H1 (cell line): ENCODE measurements at regions not wholly inside any gene's neighbourhood (a gene's known extent, or its start where the extent isn't known, plus 50 kb on each side); places are given as distances from the start of the nearest gene placed in this dataset.

Experiments used
- CTCF ChIA-PET: fragments of 300-600 bp; sonication (Branson Sonifier 250); formaldehyde crosslinking; loops from one replicate; lab custom pipeline; 2021; ENCODE audit not compliant: partially characterized antibody; lab: Charles Lee
- POLR2A ChIA-PET: fragments of 300-600 bp; sonication (Branson Sonifier 250); formaldehyde crosslinking; loops from one replicate; lab custom pipeline; 2021; ENCODE audit warnings: inconsistent platforms; ENCODE audit not compliant: partially characterized antibody; lab: Charles Lee
- DNase-seq, 2 experiments: peaks; one replicate each; pipeline versions ENCODE4 v3.0.0 to v3.0.0-alpha.2; 2010 to 2022; ENCODE audit warnings: low spot score in 2 of 2, low read depth in 1 of 2, mixed read lengths in 1 of 2
- FAIRE-seq: peaks from 2 replicates; lab custom pipeline; 2011; peaks lifted over from hg19 to GRCh38; lab: Jason Lieb, UNC
- H2AFZ ChIP-seq: 2 replicates; pipeline ENCODE4 v1.8.1; 2012; ENCODE audit warnings: low read length, inconsistent platforms
- H2AK5ac ChIP-seq: 2 replicates; pipeline ENCODE4 v1.6.1; 2013; ENCODE audit warnings: low read depth, low read length
- H2BK120ac ChIP-seq: replicated peaks from 2 replicates; pipeline ENCODE3; 2013; ENCODE audit warnings: low read depth, low read length, inconsistent platforms
- H2BK12ac ChIP-seq: 2 replicates; pipeline ENCODE4 v1.6.1; 2013; ENCODE audit warnings: low read depth, low read length
- H2BK15ac ChIP-seq: 2 replicates; pipeline ENCODE4 v1.6.1; 2013; ENCODE audit warnings: low read length
- H2BK20ac ChIP-seq: 2 replicates; pipeline ENCODE4 v1.6.1; 2013; ENCODE audit warnings: low read length
- H2BK5ac ChIP-seq: 2 replicates; pipeline ENCODE4 v1.6.1; 2013; ENCODE audit warnings: low read depth, low read length
- H3K14ac ChIP-seq: 2 replicates; pipeline ENCODE4 v1.6.1; 2013; ENCODE audit warnings: inconsistent platforms; ENCODE audit not compliant: insufficient read length
- H3K18ac ChIP-seq: 2 replicates; pipeline ENCODE4 v1.6.1; 2013; ENCODE audit warnings: low read length; ENCODE audit errors: extremely low read depth
- H3K23ac ChIP-seq: 2 replicates; pipeline ENCODE4 v1.6.1; 2013; ENCODE audit warnings: inconsistent platforms; ENCODE audit not compliant: insufficient read length
- H3K23me2 ChIP-seq: 2 replicates; pipeline ENCODE4 v1.6.1; 2013; ENCODE audit warnings: low read depth, low read length
- H3K27ac ChIP-seq: 2 replicates; pipeline ENCODE4 v1.6.1; 2011; ENCODE audit warnings: low read depth, low read length, inconsistent platforms
- H3K27me3 ChIP-seq, 4 experiments: replicated peaks in 1 of 4; 1 replicate in 1 of 4; 2 replicates in 3 of 4; pipeline versions ENCODE4 v1.6.1 to v1.8.1; 2011 to 2013; ENCODE audit warnings: low read length in 3 of 4, mild to moderate bottlenecking in 3 of 4, inconsistent platforms in 2 of 4, mixed read lengths in 2 of 4, moderate library complexity in 1 of 4; ENCODE audit not compliant: control insufficient read depth in 3 of 4, insufficient read depth in 3 of 4; ENCODE audit errors: extremely low read depth in 1 of 4
- H3K36me3 ChIP-seq, 4 experiments: 2 replicates each; pipeline versions ENCODE4 v1.6.1 to v1.8.1; 2011 to 2013; ENCODE audit warnings: mild to moderate bottlenecking in 4 of 4, low read length in 3 of 4, moderate library complexity in 2 of 4, control low read depth in 1 of 4, inconsistent platforms in 1 of 4; ENCODE audit not compliant: insufficient read depth in 4 of 4, control insufficient read depth in 2 of 4
- H3K4ac ChIP-seq: replicated peaks from 2 replicates; pipeline ENCODE3; 2013; ENCODE audit warnings: low read length, low read depth, mixed read lengths, inconsistent platforms; ENCODE audit not compliant: insufficient read length
- H3K4me1 ChIP-seq, 4 experiments: replicated peaks in 1 of 4; 1 replicate in 1 of 4; 2 replicates in 3 of 4; pipeline versions ENCODE4 v1.6.1 to v1.8.1; 2011 to 2013; ENCODE audit warnings: low read length in 3 of 4, inconsistent platforms in 2 of 4, mixed read lengths in 1 of 4; ENCODE audit not compliant: insufficient read depth in 4 of 4, control insufficient read depth in 3 of 4
- H3K4me2 ChIP-seq, 2 experiments: 2 replicates each; pipeline versions ENCODE4 v1.6.1 to v1.8.1; 2011 to 2013; ENCODE audit warnings: low read depth in 2 of 2, low read length in 2 of 2, control low read depth in 1 of 2, inconsistent platforms in 1 of 2, mild to moderate bottlenecking in 1 of 2; ENCODE audit not compliant: insufficient read depth in 1 of 2
- H3K4me3 ChIP-seq, 4 experiments: fragments of 200-600, 300-600 bp in 1 of 4; sonication (generic), shearing (Covaris generic), sonication (Bioruptor Twin) in 1 of 4; 2 replicates each; pipeline versions ENCODE4 v1.5.1 to v1.8.1; 2011 to 2016; ENCODE audit warnings: low read length in 4 of 4, low read depth in 3 of 4, control low read depth in 2 of 4, inconsistent platforms in 2 of 4, mild to moderate bottlenecking in 2 of 4, mixed read lengths in 1 of 4, moderate library complexity in 1 of 4; ENCODE audit not compliant: insufficient read depth in 2 of 4; ENCODE audit errors: extremely low read depth in 1 of 4
- H3K56ac ChIP-seq: replicated peaks from 2 replicates; pipeline ENCODE3; 2013; ENCODE audit warnings: low read depth, mild to moderate bottlenecking, mixed read lengths, low read length, inconsistent platforms; ENCODE audit not compliant: insufficient read length
- H3K79me1 ChIP-seq: 2 replicates; pipeline ENCODE4 v1.6.1; 2013; ENCODE audit warnings: low read depth, low read length, control low read depth
- H3K79me2 ChIP-seq, 2 experiments: 2 replicates each; pipeline versions ENCODE4 v1.6.1 to v1.8.1; 2012 to 2013; ENCODE audit warnings: low read length in 2 of 2, mild to moderate bottlenecking in 2 of 2, inconsistent platforms in 1 of 2; ENCODE audit not compliant: insufficient read depth in 2 of 2, control insufficient read depth in 1 of 2
- H3K9ac ChIP-seq, 4 experiments: replicated peaks in 1 of 4; 1 replicate in 1 of 4; 2 replicates in 3 of 4; pipeline versions ENCODE4 v1.6.1 to v1.8.1; 2011 to 2013; ENCODE audit warnings: low read depth in 3 of 4, low read length in 3 of 4, control low read depth in 2 of 4, mild to moderate bottlenecking in 2 of 4, moderate library complexity in 2 of 4, inconsistent platforms in 1 of 4; ENCODE audit errors: extremely low read depth in 1 of 4
- H3K9me3 ChIP-seq, 2 experiments: 2 replicates each; pipeline versions ENCODE4 v1.6.1 to v1.8.1; 2012 to 2013; ENCODE audit warnings: mild to moderate bottlenecking in 2 of 2, moderate library complexity in 2 of 2, control low read depth in 1 of 2, inconsistent platforms in 1 of 2, low read depth in 1 of 2, low read length in 1 of 2, mixed read lengths in 1 of 2; ENCODE audit not compliant: insufficient read depth in 2 of 2
- H4K20me1 ChIP-seq, 2 experiments: replicated peaks in 1 of 2; 2 replicates each; pipeline versions ENCODE3 to v1.8.1; 2011 to 2013; ENCODE audit warnings: inconsistent platforms in 2 of 2, low read length in 2 of 2, mild to moderate bottlenecking in 1 of 2; ENCODE audit not compliant: insufficient read depth in 2 of 2, control insufficient read depth in 1 of 2
- H4K5ac ChIP-seq: 2 replicates; pipeline ENCODE4 v1.6.1; 2013; ENCODE audit warnings: low read length, low read depth, mixed read lengths, inconsistent platforms; ENCODE audit not compliant: insufficient read length
- H4K8ac ChIP-seq: 2 replicates; pipeline ENCODE4 v1.8.0; 2013; ENCODE audit warnings: mild to moderate bottlenecking, moderate library complexity, low read length, inconsistent platforms; ENCODE audit not compliant: insufficient read depth; ENCODE audit errors: extremely low read depth
- H4K91ac ChIP-seq: replicated peaks from 2 replicates; pipeline ENCODE3; 2013; ENCODE audit warnings: low read length, mixed read lengths, inconsistent platforms; ENCODE audit not compliant: insufficient read length
- CBX5 ChIP-seq: fragments of 300-800, 300-1000 bp; sonication (generic); IDR thresholded peaks from 2 replicates; pipeline ENCODE4 v1.7.1; 2016; ENCODE audit warnings: antibody characterized with exemption, low read length, low read depth
- CEBPB ChIP-seq: IDR thresholded peaks from 2 replicates; pipeline ENCODE4 v1.6.1; 2012; ENCODE audit warnings: low read depth, low read length
- CHD2 ChIP-seq: IDR thresholded peaks from 2 replicates; pipeline ENCODE4 v1.6.1; 2012; ENCODE audit warnings: low read length, improper control_type of control experiment
- CREB1 ChIP-seq: IDR thresholded peaks from 2 replicates; pipeline ENCODE4 v1.6.1; 2012; ENCODE audit warnings: inconsistent platforms
- EGR1 ChIP-seq: IDR thresholded peaks from 2 replicates; pipeline ENCODE4 v1.6.1; 2011; ENCODE audit warnings: low read depth, low read length, borderline replicate concordance
- EP300 ChIP-seq, 2 experiments: IDR thresholded peaks; 1 replicate in 1 of 2; 2 replicates in 1 of 2; pipeline ENCODE4 v1.6.1; 2011 to 2012; ENCODE audit warnings: low read depth in 2 of 2, low read length in 2 of 2, mild to moderate bottlenecking in 2 of 2, borderline replicate concordance in 1 of 2, inconsistent platforms in 1 of 2, moderate library complexity in 1 of 2
- GTF2F1 ChIP-seq: IDR thresholded peaks from 2 replicates; pipeline ENCODE4 v1.6.1; 2012; ENCODE audit warnings: low read depth, low read length, improper control_type of control experiment, borderline replicate concordance
- KDM1A ChIP-seq: fragments of 200-600, 300-600 bp; sonication (generic); IDR thresholded peaks from 2 replicates; pipeline ENCODE4 v1.7.1; 2016; ENCODE audit warnings: mild to moderate bottlenecking, low read length, borderline replicate concordance
- KDM5A ChIP-seq: fragments of 200-600 bp; IDR thresholded peaks from 2 replicates; pipeline ENCODE4 v1.7.1; 2012; ENCODE audit warnings: mild to moderate bottlenecking, low read length, inconsistent platforms, mixed read lengths
- RBBP5 ChIP-seq: IDR thresholded peaks from 2 replicates; pipeline ENCODE4 v1.7.1; 2012; ENCODE audit warnings: low read depth, mild to moderate bottlenecking, inconsistent platforms, low read length, moderate library complexity, borderline replicate concordance
- SP1 ChIP-seq: IDR thresholded peaks from 2 replicates; pipeline ENCODE4 v1.6.1; 2011; ENCODE audit warnings: low read depth, low read length
- TAF7 ChIP-seq: optimal IDR thresholded peaks from 2 replicates; pipeline ENCODE3; 2011; ENCODE audit warnings: low read depth, mild to moderate bottlenecking, inconsistent platforms, low read length, moderate library complexity, borderline replicate concordance
- TBP ChIP-seq: IDR thresholded peaks from 2 replicates; pipeline ENCODE4 v1.6.1; 2011; ENCODE audit warnings: low read depth, low read length, improper control_type of control experiment
- WGBS, 2 experiments: shearing (Covaris generic) in 1 of 2; methylation state at CpG; one replicate each; pipeline versions ENCODE4 v1.1.6 to v1.1.7; 2013 to 2015; ENCODE audit warnings: low lambda C conversion rate in 2 of 2, mixed read lengths in 2 of 2, inconsistent platforms in 1 of 2, low coverage in 1 of 2, missing lambda C conversion rate in 1 of 2; ENCODE audit not compliant: insufficient replicate concordance in 2 of 2, insufficient coverage in 1 of 2, insufficient read length in 1 of 2; ENCODE audit errors: extremely low coverage in 1 of 2, missing lambda C conversion rate in 1 of 2; 5-methylcytosine and 5-hydroxymethylcytosine counted together
- TF ChIP-seq, protein P1 (sequence below): IDR thresholded peaks from 2 replicates; pipeline ENCODE4 v1.6.1; 2012; ENCODE audit warnings: low read length, inconsistent platforms

DNA sequence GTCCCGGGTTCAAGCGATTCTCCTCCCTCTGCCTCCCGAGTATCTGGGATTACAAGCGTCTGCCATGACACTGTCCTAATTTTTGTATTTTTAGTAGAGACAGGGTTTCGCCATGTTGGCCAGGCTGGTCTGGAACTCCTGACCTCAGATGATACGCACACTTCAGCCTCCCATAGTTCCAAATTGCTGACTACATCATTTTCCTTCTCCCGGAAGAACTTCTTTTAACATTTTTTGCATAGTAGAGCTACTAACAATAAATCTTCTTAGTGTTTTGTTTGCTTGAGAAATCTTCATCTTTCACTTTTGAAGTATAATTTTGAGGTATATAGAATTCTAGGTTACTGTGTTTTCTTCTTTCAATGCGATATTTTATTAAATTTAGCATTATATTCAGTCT lies 1415.1 kb upstream of the RAG2 start:
- no peak overlapping the region for H4K91ac ChIP-seq
- no peak for DNase-seq
- no peak overlapping the region for H3K18ac ChIP-seq
- H3K23ac ChIP-seq = no peak overlapping the region
- H3K27me3 ChIP-seq = no peaks in the 10 kb centered on the region; a peak in 1 of 7 replicates
- H4K8ac ChIP-seq = no peak overlapping the region
- H3K4me2 ChIP-seq = no peak overlapping the region
- no peaks in the 10 kb centered on the region for H3K23me2 ChIP-seq
- H2BK12ac ChIP-seq = no peak overlapping the region
- H3K9me3 ChIP-seq = no peaks in the 10 kb centered on the region
- H3K36me3 ChIP-seq = no peaks in the 10 kb centered on the region
- 93% methylated on average over 8 of the region's 8 CpGs; no CpG with 5 or more reads in 1 of the 2 experiments for WGBS, 2 experiments
- no peak overlapping the region for H2BK5ac ChIP-seq
- FAIRE-seq = no peak
- no peak overlapping the region for H3K27ac ChIP-seq
- no peak overlapping the region for H3K56ac ChIP-seq
- ChIA-PET CTCF (no interaction called here), POLR2A (no interaction called here)
- no peaks in the 10 kb centered on the region for H3K79me1 ChIP-seq
- no peak overlapping the region for H2AFZ ChIP-seq
- H2BK15ac ChIP-seq = no peak overlapping the region
- H3K14ac ChIP-seq = no peak overlapping the region
- no peak overlapping the region for H3K4me3 ChIP-seq
- no peaks in the 10 kb centered on the region for H4K20me1 ChIP-seq
- no peak overlapping the region for H2BK20ac ChIP-seq
- H3K4ac ChIP-seq = no peak overlapping the region
- no peaks in the 10 kb centered on the region for H3K4me1 ChIP-seq
- H3K9ac ChIP-seq = no peak overlapping the region
- no peak overlapping the region for H4K5ac ChIP-seq
- no peaks in the 10 kb centered on the region for H3K79me2 ChIP-seq
- H2BK120ac ChIP-seq = no peak overlapping the region
- no peak overlapping the region for H2AK5ac ChIP-seq
- no peak for TF ChIP-seq KDM5A
- no peak for TF ChIP-seq GTF2F1
- TF ChIP-seq CHD2 = no peak
- TF ChIP-seq EP300 (IDR thresholded peaks at IDR 0.05; ENCODE audit: borderline replicate concordance in 1 of 2, low read depth in 2 of 2, low read length in 2 of 2) = no peak
- no peak for TF ChIP-seq CREB1
- TF ChIP-seq CEBPB = no peak
- TF ChIP-seq EGR1 = no peak
- no peak for TF ChIP-seq CBX5
- no peak for TF ChIP-seq KDM1A
- TF ChIP-seq, protein P1, sequence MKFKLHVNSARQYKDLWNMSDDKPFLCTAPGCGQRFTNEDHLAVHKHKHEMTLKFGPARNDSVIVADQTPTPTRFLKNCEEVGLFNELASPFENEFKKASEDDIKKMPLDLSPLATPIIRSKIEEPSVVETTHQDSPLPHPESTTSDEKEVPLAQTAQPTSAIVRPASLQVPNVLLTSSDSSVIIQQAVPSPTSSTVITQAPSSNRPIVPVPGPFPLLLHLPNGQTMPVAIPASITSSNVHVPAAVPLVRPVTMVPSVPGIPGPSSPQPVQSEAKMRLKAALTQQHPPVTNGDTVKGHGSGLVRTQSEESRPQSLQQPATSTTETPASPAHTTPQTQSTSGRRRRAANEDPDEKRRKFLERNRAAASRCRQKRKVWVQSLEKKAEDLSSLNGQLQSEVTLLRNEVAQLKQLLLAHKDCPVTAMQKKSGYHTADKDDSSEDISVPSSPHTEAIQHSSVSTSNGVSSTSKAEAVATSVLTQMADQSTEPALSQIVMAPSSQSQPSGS = no peak
- no peak for TF ChIP-seq TBP
- no peak for TF ChIP-seq RBBP5
- no peak for TF ChIP-seq SP1
- no peak for TF ChIP-seq TAF7
